ENCODE measurements at regions not wholly inside any gene's neighbourhood (a gene's known extent, or its start where the extent isn't known, plus 50 kb on each side); places are given as distances from the start of the nearest gene placed in this dataset.
A peak's percentile ranks its signal among the peaks of the same experiment; 100 is the strongest.

GRCh38 chr2:221345516-221345915 lies 226.6 kb downstream of the EPHA4 start:
- DNase-seq (ENCODE audit: low read depth, low spot score), result no peak
- in situ Hi-C loops (cut with HindIII; ENCODE audit: low pct_unique_long_range_greater_than_20kb, low sequenced_read_pairs), result no loop called here

- in situ Hi-C loops (cut with HindIII; ENCODE audit: low pct_unique_long_range_greater_than_20kb, low sequenced_read_pairs), result no loop called here
- peak; percentile 13 for DNase-seq (ENCODE audit: low read depth, low spot score)
Measured at GRCh38 chr2:221346411-221346810, 225.7 kb downstream of the EPHA4 start.

GRCh38 chr2:221347471-221347870 lies 224.6 kb downstream of the EPHA4 start:
- peak; percentile 72 for DNase-seq (ENCODE audit: low read depth, low spot score)
- in situ Hi-C loops (cut with HindIII; ENCODE audit: low pct_unique_long_range_greater_than_20kb, low sequenced_read_pairs), result no loop called here

- DNase-seq (ENCODE audit: low read depth, low spot score), result peak; percentile 43
- in situ Hi-C loops (cut with HindIII; ENCODE audit: low pct_unique_long_range_greater_than_20kb, low sequenced_read_pairs), result no loop called here
Measured at GRCh38 chr2:221350616-221351015, 221.5 kb downstream of the EPHA4 start.

GRCh38 chr2:221353201-221353600 lies 218.9 kb downstream of the EPHA4 start:
- DNase-seq (ENCODE audit: low read depth, low spot score), result no peak
- in situ Hi-C loops (cut with HindIII; ENCODE audit: low pct_unique_long_range_greater_than_20kb, low sequenced_read_pairs), result no loop called here

GRCh38 chr2:221360312-221360711 lies 211.8 kb downstream of the EPHA4 start:
- DNase-seq (ENCODE audit: low read depth, low spot score), result no peak
- in situ Hi-C loops (cut with HindIII; ENCODE audit: low pct_unique_long_range_greater_than_20kb, low sequenced_read_pairs), result no loop called here

GRCh38 chr2:221360742-221361141 lies 211.4 kb downstream of the EPHA4 start:
- no peak for DNase-seq (ENCODE audit: low read depth, low spot score)
- in situ Hi-C loops (cut with HindIII; ENCODE audit: low pct_unique_long_range_greater_than_20kb, low sequenced_read_pairs), result no loop called here

GRCh38 chr2:221361633-221362032 lies 210.5 kb downstream of the EPHA4 start:
- no peak for DNase-seq (ENCODE audit: low read depth, low spot score)
- in situ Hi-C loops (cut with HindIII; ENCODE audit: low pct_unique_long_range_greater_than_20kb, low sequenced_read_pairs), result no loop called here

- in situ Hi-C loops (cut with HindIII; ENCODE audit: low pct_unique_long_range_greater_than_20kb, low sequenced_read_pairs), result no loop called here
- DNase-seq (ENCODE audit: low read depth, low spot score), result no peak
Measured at GRCh38 chr2:221364672-221365071, 207.4 kb downstream of the EPHA4 start.

Small RNA genes in the stretch of these regions (small RNA-seq; reads per million reads assigned to genes)
- gene AC011233.1, result 0 reads per million in 2 experiments
- gene MIR4268, result 0 reads per million in 2 experiments
